Natural killer cell (primary cell): ENCODE measurements at regions not wholly inside any gene's neighbourhood (a gene's known extent, or its start where the extent isn't known, plus 50 kb on each side); places are given as distances from the start of the nearest gene placed in this dataset.

Experiments used
- ATAC-seq, 3 donors: fragments of 150-1000 bp in 2 of 3; fragments of 200-7000 bp in 1 of 3; cut with Tn5 transposase; 1 replicate in 1 of 3; 2 replicates in 2 of 3; pipeline ENCODE4 v1.10.0; 2021; ENCODE audit warnings: mild to moderate bottlenecking in 2 of 3, moderate library complexity in 2 of 3
- DNase-seq, 2 donors: peaks; one replicate each; pipeline versions ENCODE4 v3.0.0 to v3.0.0-alpha.2; 2013 to 2021; ENCODE audit warnings: mixed read lengths in 1 of 2
- H3K27ac ChIP-seq: one replicate; pipeline ENCODE4 v1.5.1; 2013; ENCODE audit warnings: mild to moderate bottlenecking, low read length
- H3K27me3 ChIP-seq: one replicate; pipeline ENCODE4 v1.6.1; 2013; ENCODE audit warnings: low read length; ENCODE audit not compliant: control insufficient read depth, insufficient read depth
- H3K36me3 ChIP-seq: one replicate; pipeline ENCODE4 v1.6.1; 2013; ENCODE audit warnings: low read length; ENCODE audit not compliant: control insufficient read depth, insufficient read depth
- H3K4me1 ChIP-seq: one replicate; pipeline ENCODE4 v1.6.1; 2013; ENCODE audit warnings: low read length; ENCODE audit not compliant: control insufficient read depth, insufficient read depth
- H3K4me3 ChIP-seq: one replicate; pipeline ENCODE4 v1.5.1; 2013; ENCODE audit warnings: low read length
- H3K9me3 ChIP-seq: one replicate; pipeline ENCODE4 v1.6.1; 2013; ENCODE audit warnings: low read length; ENCODE audit not compliant: control insufficient read depth, insufficient read depth
- H3K27ac Mint-ChIP-seq, 2 donors: one replicate each; pipeline ENCODE4 v1.8.0; 2022; ENCODE audit warnings: mild to moderate bottlenecking in 2 of 2, mixed read lengths in 2 of 2, moderate library complexity in 1 of 2
- H3K27me3 Mint-ChIP-seq, 2 donors: one replicate each; pipeline ENCODE4 v1.8.0; 2022; ENCODE audit warnings: low read depth in 2 of 2, mixed read lengths in 2 of 2
- H3K36me3 Mint-ChIP-seq: one replicate; pipeline ENCODE4 v1.8.0; 2022; ENCODE audit warnings: mixed read lengths
- H3K4me1 Mint-ChIP-seq, 2 donors: one replicate each; pipeline ENCODE4 v1.8.0; 2022; ENCODE audit warnings: mixed read lengths in 2 of 2
- H3K4me3 Mint-ChIP-seq: one replicate; pipeline ENCODE4 v1.8.0; 2022; ENCODE audit warnings: mild to moderate bottlenecking, moderate library complexity, mixed read lengths
- H3K9me3 Mint-ChIP-seq, 2 donors: one replicate each; pipeline ENCODE4 v1.8.0; 2022; ENCODE audit warnings: mixed read lengths in 2 of 2
- WGBS: methylation state at CpG from one replicate; pipeline ENCODE4 v1.1.7; 2013; ENCODE audit warnings: missing lambda C conversion rate; ENCODE audit not compliant: insufficient coverage; 5-methylcytosine and 5-hydroxymethylcytosine counted together
- intact Hi-C: fragments of 100-400 bp; cut with micrococcal nuclease; formaldehyde crosslinking; loops from one replicate; pipeline ENCODE4 v1.14.2; 2022
- TF ChIP-seq, protein P1 (sequence below): fragments of 200-600 bp; IDR thresholded peaks from one replicate; pipeline ENCODE4 v1.8.0; 2022; ENCODE audit warnings: antibody characterized with exemption

DNA sequence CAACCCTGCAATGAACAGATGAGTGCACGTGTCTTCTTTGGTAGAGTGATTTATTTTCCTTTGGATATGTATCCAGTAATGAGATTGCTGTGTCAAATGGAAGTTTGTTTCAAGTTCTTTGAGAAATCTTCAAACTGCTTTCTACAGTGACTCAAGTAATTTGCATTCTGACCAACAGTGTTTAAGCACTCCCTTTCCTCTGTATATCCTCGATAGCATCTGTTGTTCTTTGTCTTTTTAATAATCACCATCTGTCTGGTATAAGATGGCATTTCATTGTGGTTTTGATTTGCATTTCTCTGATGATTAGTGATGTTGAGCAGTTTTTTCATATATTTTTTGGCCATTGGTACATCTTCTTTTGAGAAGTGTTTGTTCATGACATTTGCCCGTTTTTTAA, 1608.3 kb upstream of the ZEB2 start:
- no peaks in the 10 kb centered on the region for H3K4me1 Mint-ChIP-seq
- H3K9me3 Mint-ChIP-seq, result peaks cover 4 to 11% of the 10 kb centered on the region in 2 donors
- H3K4me3 ChIP-seq, result no peak overlapping the region
- H3K27me3 Mint-ChIP-seq, result no peaks in the 10 kb centered on the region
- TF ChIP-seq, protein P1, sequence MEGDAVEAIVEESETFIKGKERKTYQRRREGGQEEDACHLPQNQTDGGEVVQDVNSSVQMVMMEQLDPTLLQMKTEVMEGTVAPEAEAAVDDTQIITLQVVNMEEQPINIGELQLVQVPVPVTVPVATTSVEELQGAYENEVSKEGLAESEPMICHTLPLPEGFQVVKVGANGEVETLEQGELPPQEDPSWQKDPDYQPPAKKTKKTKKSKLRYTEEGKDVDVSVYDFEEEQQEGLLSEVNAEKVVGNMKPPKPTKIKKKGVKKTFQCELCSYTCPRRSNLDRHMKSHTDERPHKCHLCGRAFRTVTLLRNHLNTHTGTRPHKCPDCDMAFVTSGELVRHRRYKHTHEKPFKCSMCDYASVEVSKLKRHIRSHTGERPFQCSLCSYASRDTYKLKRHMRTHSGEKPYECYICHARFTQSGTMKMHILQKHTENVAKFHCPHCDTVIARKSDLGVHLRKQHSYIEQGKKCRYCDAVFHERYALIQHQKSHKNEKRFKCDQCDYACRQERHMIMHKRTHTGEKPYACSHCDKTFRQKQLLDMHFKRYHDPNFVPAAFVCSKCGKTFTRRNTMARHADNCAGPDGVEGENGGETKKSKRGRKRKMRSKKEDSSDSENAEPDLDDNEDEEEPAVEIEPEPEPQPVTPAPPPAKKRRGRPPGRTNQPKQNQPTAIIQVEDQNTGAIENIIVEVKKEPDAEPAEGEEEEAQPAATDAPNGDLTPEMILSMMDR, result no peak
- no peak for ATAC-seq
- no peaks in the 10 kb centered on the region for H3K27me3 ChIP-seq
- H3K27ac Mint-ChIP-seq, result no peak overlapping the region
- WGBS, result 93% methylated on average over 2 of the region's 3 CpGs
- H3K4me1 ChIP-seq, result no peaks in the 10 kb centered on the region
- no peaks in the 10 kb centered on the region for H3K36me3 ChIP-seq
- no peaks in the 10 kb centered on the region for H3K36me3 Mint-ChIP-seq
- H3K27ac ChIP-seq, result no peak overlapping the region
- H3K9me3 ChIP-seq, result no peaks in the 10 kb centered on the region
- DNase-seq, result no peak
- intact Hi-C loops, result no loop called here
- no peak overlapping the region for H3K4me3 Mint-ChIP-seq

DNA sequence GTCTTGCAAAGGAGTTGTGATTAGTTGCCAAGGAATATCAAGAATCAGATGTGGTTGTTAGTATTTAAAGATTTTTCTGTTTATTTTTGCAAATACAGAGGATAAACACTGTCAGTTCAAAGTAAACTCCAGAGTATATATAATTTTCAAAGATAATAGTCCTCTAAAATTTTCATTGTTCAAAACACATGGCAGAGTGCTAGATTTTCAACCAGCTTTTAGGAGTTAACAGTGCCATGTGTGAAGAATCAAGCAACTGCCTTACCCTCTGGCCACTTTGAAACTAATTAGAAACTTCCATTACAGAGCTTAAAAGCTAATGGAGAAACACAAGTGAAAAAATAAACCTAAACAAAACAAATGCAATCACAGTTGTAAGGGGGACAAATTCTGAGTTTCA, 1605.6 kb upstream of the ZEB2 start:
- Mint-ChIP-seq H3K27ac (no peak overlapping the region), H3K4me3 (no peak overlapping the region), H3K27me3 (no peaks in the 10 kb centered on the region), H3K4me1 (no peaks in the 10 kb centered on the region), H3K9me3 (peaks cover 3 to 4% of the 10 kb centered on the region in 2 donors), H3K36me3 (no peaks in the 10 kb centered on the region)
- TF ChIP-seq, protein P1, result no peak
- Histone ChIP-seq H3K9me3 (no peaks in the 10 kb centered on the region), H3K27ac (no peak overlapping the region), H3K36me3 (no peaks in the 10 kb centered on the region), H3K4me1 (no peaks in the 10 kb centered on the region), H3K4me3 (no peak overlapping the region), H3K27me3 (no peaks in the 10 kb centered on the region)
- no peak for DNase-seq
- ATAC-seq, result no peak
- intact Hi-C loops, result no loop called here

DNA sequence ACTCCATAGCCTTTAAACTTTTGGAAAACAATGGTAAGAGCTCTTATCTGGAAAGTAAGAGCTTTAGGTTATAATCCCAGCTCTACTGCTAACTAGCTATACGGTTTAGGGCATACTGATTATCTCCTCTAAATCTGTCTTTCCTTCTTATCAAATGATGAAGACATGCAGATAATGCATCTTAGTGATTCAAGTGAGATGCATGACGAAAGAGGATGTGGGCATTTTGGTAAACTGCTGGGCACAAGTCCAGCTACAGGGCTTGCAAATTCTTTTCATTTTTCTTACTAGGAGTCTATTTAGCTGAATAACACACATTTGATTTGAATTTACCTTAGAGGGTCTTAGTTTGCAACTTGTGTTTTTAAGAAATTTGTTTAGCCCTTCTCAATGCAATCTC, 1604.8 kb upstream of the ZEB2 start:
- DNase-seq (no peak), ATAC-seq (peak in 1 of 3 donors; percentile 57)
- intact Hi-C loops, result no loop called here
- no peaks in the 10 kb centered on the region for H3K9me3 ChIP-seq
- Mint-ChIP-seq H3K9me3 (peaks cover 3 to 4% of the 10 kb centered on the region in 2 donors), H3K27me3 (no peaks in the 10 kb centered on the region), H3K27ac (no peak overlapping the region), H3K4me1 (no peaks in the 10 kb centered on the region), H3K36me3 (no peaks in the 10 kb centered on the region), H3K4me3 (no peak overlapping the region)
- H3K4me1 ChIP-seq, result no peaks in the 10 kb centered on the region
- no peak overlapping the region for H3K27ac ChIP-seq
- H3K36me3 ChIP-seq, result no peaks in the 10 kb centered on the region
- H3K27me3 ChIP-seq, result no peaks in the 10 kb centered on the region
- 19% methylated on average over 2 of the region's 2 CpGs for WGBS
- TF ChIP-seq, protein P1, result no peak
- H3K4me3 ChIP-seq, result no peak overlapping the region

DNA sequence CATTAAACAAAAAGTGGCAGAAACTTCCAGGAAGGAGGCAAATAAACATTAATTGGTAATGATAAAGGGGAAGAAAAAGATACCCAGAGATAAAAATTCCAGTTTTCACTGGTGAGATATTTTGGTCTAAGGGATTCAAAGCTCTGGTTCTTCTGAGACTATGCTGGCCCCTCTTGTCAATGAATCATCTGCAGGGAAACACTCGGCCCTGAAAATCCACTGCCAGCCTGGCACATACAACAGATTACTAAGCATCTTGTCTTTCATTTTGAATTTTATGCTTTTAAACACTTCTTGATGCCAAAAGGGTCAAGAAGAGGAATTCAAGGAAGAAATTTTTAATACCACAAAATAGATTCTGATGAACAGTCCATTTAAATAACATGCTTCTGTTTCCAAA, 1603.8 kb upstream of the ZEB2 start:
- no peaks in the 10 kb centered on the region for H3K36me3 Mint-ChIP-seq
- no peaks in the 10 kb centered on the region for H3K27me3 Mint-ChIP-seq
- TF ChIP-seq, protein P1, result no peak
- intact Hi-C loops, result no loop called here
- Histone ChIP-seq H3K27me3 (no peaks in the 10 kb centered on the region), H3K4me3 (no peak overlapping the region), H3K36me3 (no peaks in the 10 kb centered on the region), H3K4me1 (no peaks in the 10 kb centered on the region), H3K27ac (no peak overlapping the region), H3K9me3 (no peaks in the 10 kb centered on the region)
- 89% methylated on average over 1 of the region's 1 CpG for WGBS
- peaks cover 6 to 7% of the 10 kb centered on the region in 2 donors for H3K9me3 Mint-ChIP-seq
- DNase-seq (no peak), ATAC-seq (no peak)
- no peak overlapping the region for H3K4me3 Mint-ChIP-seq
- H3K27ac Mint-ChIP-seq, result no peak overlapping the region
- H3K4me1 Mint-ChIP-seq, result no peaks in the 10 kb centered on the region
